ENCODE measurements at regions not wholly inside any gene's neighbourhood (a gene's known extent, or its start where the extent isn't known, plus 50 kb on each side); places are given as distances from the start of the nearest gene placed in this dataset.

DNA sequence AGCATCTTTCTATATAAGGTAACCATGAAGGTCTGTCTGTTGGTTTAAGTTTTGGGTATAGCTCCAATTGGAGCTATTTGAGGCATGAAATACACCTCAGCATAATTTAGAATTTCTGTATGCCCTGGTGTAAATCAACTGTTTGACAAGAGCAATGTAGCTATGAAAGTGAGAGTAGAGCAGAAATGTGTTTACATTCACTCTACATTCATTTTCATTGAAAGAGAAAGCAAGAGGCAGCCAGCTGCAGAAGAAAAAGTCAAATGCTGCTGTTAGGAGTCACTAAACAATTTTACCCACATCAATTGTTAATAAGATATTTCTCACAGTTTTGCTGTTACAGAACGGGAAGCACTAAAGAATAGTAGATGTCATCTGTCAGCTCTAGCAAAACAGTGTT is 252.5 kb downstream of the SLC6A15 start:
- no peak for DNase-seq

GRCh38 chr12:84658877-84659276 is 253.7 kb downstream of the SLC6A15 start:
- no peak for DNase-seq

- DNase-seq, result no peak
Measured at GRCh38 chr12:84656705-84657104, 255.9 kb downstream of the SLC6A15 start.

DNA sequence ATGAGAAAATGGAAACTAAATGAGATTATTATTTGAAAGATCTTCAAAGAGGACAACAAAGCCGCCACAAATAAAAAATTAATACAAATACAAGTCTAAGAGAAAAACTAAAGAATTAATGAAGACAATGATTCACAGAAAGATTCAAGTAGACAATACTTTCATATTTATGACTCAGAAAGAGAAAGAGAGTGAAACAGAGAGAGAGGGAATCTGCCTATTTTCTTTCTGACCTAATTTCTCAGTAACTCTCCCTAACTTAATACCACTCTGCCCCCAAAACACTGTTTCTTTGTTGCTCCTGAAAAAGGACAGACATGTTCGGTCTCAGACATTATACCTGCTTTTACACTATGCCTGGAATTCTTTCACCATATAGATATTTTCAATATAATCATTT is 259.1 kb downstream of the SLC6A15 start:
- DNase-seq, result no peak

DNA sequence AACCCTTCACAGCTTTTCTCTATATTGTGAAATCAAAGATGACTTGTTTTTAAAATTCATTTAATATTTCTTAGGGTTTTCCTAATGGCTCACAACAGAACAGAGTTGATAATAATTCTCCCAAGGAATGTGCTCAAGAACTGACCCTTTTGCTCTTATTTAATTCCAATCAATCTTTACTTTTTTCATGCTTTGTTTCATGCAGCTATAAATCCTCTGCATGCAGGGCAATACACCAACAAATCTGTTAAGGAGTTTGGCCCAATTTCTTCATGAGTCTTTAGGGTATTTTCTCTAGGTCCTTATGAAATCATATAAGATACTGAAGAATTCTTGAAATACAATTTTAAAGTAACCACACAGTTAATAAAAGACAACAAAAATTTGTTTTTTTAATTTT is 264.2 kb downstream of the SLC6A15 start:
- no peak for DNase-seq

DNA sequence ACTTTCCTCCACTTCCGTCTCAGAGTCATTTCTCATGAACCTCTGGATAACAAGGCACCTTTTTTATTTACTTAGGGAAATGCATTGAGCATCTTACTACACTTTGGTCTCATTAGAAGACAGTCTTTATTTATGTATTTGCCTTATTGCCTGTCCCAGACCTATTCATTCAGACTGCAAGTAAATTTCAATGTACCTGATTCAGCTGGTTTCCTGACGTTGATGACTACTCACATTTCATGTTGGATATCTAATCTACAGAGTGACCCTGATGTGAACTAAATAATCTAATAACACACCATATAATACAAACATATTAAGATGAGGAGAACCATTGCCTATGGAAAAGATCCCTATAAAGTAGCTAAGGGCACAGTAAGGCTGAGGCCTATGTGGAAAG is 267.7 kb downstream of the SLC6A15 start:
- DNase-seq, result no peak

DNA sequence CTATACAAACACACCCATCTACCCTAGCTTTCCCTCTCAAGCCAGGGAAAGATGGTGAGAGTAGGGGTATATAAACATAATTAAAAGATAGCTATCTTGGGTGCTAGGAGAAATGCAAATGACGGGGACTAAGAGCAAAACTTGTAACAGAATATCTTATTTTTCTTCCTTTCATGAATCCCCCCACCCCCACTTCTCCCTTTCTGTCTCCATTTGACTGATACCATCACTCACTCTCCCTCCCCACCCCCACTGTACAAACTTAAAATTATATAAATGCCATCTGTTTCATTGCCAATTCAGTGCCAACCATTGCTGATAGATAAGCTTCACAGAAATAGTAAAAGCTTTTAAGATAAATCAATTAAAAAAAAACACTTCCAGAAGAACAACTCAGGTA is 268.6 kb downstream of the SLC6A15 start:
- DNase-seq, result no peak

- no peak for DNase-seq
Measured at GRCh38 chr12:84641940-84642545, 270.6 kb downstream of the SLC6A15 start.

DNA sequence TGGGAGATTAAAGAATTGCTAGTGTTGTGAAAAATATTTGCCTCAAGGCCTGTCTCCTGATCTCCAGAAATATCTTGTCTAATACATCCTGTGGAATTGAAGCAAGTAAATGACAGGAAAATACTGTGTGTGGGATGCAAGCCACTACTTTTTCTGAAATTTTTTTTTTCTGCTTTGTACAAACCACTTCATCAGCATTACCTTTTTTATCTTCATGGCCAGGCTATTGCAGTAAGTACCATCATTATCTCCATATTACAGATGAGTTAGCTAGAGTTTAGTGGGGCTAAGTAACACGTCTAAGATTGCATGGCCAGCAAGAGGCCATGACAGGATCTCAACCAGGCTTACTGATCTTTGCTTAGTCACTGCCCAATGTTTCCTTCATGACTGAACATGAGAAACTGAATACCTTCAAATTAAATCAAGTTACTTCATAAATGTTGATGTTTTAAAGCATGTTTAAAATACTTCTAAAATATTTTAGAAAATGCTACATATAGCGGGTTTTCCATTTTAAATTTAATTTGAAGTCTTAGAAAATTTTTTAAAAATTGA is 273.7 kb downstream of the SLC6A15 start:
- DNase-seq, result no peak

DNA sequence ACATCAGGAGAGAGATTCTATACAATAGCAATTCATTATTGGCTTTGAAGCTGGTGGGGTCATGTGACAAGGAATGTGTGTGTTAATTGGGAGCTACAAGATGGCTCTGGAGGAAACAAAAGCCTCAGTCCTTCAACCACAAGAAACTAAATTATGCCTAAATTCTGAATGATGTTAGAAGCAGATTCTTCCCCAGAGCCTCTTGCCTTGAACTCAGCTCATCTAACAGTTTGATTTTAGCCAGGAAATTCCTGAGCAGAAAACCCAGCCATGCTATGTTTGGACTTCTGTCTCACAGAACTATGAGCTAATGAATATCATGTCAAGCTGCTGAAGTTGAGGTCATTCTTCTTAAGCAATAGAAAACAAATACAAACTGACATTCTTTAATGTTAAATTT is 274.7 kb downstream of the SLC6A15 start:
- no peak for DNase-seq

DNA sequence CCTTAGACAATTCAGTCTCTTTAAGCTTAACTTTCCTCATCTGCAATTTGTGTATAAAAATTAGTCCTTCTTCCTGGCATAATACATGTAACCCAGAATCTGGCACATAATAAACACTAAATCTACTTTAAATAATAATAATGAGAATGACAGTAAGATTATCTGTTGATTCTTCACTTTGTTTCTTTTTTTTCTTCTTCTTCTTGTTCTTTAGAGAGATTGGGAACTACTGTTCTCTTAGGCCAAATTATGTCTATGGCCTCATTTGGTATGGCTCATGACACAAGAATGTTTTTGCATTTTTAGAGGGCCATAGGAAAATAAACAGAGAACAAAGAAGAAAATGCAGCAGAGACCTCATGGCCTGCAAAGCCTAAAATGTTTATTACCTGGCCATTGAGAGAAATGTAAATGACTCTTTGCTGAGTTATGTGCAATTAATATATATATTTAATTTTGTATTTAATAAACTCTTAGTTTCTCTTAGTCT is 275.8 kb downstream of the SLC6A15 start:
- no peak for DNase-seq

DNA sequence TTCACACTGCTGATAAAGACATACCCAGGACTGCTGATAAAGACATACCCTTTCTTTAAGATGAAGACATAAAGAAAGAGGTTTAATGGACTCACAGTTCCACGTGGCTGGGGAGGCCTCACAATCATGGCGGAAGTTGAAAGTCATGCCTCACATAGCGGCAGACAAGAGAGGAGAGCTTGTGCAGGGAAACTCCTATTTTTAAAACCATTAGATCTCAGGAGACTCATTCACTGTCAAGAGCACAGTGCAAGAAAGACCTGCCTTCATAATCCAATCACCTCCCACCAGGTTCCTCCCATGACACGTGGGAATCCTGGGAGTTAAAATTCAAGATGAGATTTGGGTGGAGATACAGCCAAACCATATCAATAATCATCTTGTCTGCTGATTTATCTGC is 278.1 kb downstream of the SLC6A15 start:
- no peak for DNase-seq

- no peak for DNase-seq
Measured at GRCh38 chr12:84632556-84632955, 280.0 kb downstream of the SLC6A15 start.

- no peak for DNase-seq
Measured at GRCh38 chr12:84631020-84631419, 281.6 kb downstream of the SLC6A15 start.

DNA sequence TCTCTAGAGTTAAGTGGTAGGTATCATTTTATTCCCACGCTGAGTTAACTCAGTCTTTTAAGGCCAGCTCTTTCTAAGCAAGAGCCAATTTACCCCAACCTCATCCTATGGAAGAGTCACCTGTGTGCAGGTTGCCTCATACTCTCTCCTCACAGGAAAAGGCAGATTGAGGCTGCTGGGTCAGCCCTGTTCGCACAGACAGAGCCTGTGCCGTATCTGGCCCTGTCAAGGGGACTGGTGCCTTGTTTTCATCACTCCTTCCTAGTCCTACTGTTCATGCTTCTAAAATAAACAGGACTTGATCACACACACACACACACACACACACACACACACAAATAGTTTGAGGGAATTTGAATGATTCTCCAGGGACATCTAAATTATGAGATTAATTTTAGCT is 285.0 kb downstream of the SLC6A15 start:
- DNase-seq, result no peak

DNA sequence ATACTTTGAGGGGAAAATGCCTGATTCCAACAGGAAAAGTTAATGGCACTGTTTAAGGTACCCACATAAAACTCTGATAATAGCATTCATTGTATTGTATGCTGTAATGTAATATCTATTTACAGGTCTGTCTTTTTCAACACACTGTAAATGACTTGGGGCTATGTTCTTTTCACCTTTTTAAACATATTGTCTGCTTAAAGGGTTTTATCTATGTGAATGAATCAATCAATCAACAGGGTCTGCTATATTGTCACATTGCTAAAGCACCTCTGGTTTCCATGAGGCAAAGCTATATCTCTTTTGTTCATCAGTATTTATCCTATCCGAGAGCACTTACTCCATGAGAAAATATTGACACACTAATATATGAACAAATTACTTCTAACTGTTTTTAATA is 288.0 kb downstream of the SLC6A15 start:
- no peak for DNase-seq

DNA sequence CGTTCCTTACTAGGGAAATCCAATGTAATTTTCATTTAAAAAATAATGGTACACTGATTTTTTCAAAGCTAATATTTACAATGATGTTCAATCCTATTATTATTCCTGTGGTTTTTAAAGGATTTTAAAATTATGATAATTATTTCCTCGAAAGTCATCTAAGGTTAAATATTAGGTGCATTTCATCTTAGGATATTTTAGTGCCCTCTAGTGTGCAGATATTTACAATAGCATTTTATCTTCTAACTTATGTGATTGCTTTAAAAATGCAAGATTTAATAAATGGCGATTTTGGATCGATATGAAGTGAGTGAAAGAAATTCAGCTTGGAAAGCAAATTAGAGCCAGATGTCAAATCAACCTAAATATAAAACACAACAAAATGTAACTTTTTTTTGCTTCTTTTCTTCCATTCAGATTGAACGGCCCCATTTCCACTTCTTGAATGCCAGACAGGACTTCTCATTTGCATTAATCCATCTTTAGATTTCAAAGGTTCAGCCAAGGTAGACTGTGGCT is 293.5 kb downstream of the SLC6A15 start:
- no peak for DNase-seq

- no peak for DNase-seq
Measured at GRCh38 chr12:84607170-84607819, 305.3 kb downstream of the SLC6A15 start.

DNA sequence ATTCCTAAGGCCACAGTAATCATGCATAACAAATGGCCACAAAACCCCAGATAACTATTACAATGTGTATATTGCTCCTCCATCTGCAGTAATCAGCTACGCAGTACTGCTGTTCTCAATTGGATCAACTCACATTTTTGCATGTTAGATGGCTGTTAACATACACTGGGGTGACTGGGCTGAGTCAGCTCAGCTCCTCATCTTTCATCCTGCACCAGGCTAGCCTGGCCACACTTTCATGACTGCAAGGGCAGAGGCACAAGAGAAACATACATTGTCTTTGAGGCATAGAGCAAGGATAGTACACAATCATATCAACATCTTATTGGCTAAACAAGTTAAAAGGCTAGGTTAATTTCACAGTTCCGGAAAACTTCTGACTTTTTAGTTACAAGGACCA is 306.6 kb downstream of the SLC6A15 start:
- DNase-seq, result no peak

DNA sequence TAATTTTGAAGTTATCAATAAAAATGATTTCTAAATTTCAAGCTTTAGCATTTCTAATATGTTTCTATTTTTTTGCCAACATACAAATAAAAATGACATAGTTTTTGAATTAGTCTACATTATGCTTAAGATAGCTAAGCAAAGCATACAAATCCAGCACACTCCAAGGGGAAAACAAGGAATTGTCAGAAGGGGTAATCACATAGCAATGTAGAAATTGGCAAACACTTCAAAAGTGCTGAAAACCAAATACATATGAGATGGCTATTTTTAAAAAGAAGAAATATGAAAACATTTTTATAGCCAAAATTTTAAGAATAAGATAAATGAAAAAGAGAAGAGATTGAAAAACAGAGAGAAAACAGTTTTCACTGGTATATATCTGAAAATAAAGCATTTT is 308.0 kb downstream of the SLC6A15 start:
- DNase-seq, result no peak

DNA sequence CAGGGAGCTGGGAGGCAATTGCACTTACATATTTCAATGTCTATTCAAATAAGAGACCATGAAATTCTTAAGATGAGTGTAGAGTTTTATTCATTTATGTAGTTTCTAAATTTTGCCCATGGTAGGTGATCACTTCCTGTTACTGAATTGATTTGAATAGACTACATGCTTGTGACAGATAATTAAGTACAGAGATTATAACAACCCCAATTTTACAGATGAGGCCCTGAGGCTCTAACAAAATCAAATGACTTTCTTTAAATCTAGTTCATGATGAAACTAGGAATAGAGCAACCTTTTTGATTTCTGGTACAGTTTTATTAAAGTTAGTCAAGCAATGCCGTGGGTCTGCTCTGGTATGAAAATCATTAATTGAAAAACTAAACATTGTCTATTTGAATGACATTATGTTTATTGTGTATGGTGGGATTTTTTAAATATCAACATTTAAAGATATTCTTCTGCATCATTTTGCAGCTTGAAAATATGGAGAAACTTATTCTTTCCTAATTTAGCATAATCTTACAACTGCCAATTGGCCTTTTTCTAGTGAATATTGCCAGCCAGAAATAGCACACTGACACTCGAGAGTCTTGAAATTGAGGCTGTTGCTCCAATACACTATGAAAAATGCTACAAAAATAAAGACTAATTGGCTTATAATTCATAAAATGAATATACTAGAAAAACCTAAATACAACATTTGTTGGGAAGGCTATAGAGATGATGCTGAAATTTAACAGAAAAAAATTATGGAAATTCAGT is 308.9 kb downstream of the SLC6A15 start:
- DNase-seq, result no peak

DNA sequence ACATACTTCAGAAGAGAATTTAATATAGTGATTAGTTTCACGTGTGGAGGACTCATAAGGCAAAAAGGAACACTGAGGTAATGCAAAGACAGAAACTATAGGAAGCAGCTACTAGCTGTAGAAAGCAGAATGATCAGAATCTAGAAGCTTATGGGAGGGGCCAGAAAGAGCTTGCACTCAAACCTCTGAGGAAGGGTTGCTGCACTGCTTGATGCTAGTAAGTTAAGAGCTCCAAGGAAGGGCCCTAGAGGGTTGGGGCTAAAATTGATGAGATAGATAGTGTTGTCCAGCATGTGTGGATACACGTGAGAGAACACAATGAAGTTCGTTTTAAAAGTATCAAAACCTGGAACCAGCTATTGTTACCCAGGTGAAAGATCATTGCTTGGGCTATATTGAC is 311.1 kb downstream of the SLC6A15 start:
- no peak for DNase-seq

DNA sequence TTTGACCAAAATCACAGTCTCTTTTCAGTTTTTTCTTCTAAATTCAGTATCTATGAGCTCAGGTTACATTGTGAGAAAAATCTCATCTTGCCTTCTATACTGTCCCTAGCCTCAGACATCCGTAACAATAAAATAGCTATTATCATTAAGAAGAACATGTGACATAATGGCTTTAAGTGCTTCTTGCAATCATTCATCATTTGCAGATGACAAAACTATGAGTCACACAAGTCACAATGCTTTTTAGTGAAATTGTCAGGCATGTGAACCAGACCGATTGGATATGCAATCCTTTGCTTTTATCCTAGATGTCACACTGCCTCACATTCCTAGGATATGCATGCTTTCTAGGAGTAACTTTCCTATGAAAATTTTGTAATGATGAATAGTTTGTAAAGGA is 313.1 kb downstream of the SLC6A15 start:
- no peak for DNase-seq

GRCh38 chr12:84596266-84596665 is 316.3 kb downstream of the SLC6A15 start:
- DNase-seq, result no peak
